Right atrium auricular region (tissue), 2 donors: ENCODE measurements at regions not wholly inside any gene's neighbourhood (a gene's known extent, or its start where the extent isn't known, plus 50 kb on each side); places are given as distances from the start of the nearest gene placed in this dataset.

Experiments used
- DNase-seq: peaks from one replicate; pipeline ENCODE4 v3.0.0-alpha.2; 2019; ENCODE audit warnings: low spot score
- H3K27ac ChIP-seq, 2 donors: fragments of 200-600 bp; sonication (generic); 1 replicate in 1 of 2; 2 replicates in 1 of 2; pipeline ENCODE4 v1.5.1; 2016 to 2019
- H3K27me3 ChIP-seq, 2 donors: fragments of 200-600 bp; sonication (generic); one replicate each; pipeline versions ENCODE4 v1.5.1 to v1.6.0; 2017 to 2019
- H3K36me3 ChIP-seq: fragments of 200-600 bp; sonication (generic); one replicate; pipeline ENCODE4 v1.5.1; 2016
- H3K4me1 ChIP-seq, 2 donors: fragments of 200-600 bp; sonication (generic); one replicate each; pipeline versions ENCODE4 v1.5.1 to v1.6.0; 2017 to 2019
- H3K4me3 ChIP-seq, 2 donors: fragments of 200-600 bp; sonication (generic); 1 replicate in 1 of 2; 2 replicates in 1 of 2; pipeline ENCODE4 v1.5.1; 2017 to 2019; ENCODE audit warnings: mild to moderate bottlenecking in 1 of 2, moderate library complexity in 1 of 2
- H3K9me3 ChIP-seq, 2 donors: fragments of 200-600 bp; sonication (generic); one replicate each; pipeline ENCODE4 v1.5.1; 2019
- TF ChIP-seq, protein P1 (sequence below), 2 donors: fragments of 200-600 bp; sonication (generic); IDR thresholded peaks; one replicate each; pipeline ENCODE4 v1.5.1; 2019; ENCODE audit warnings: antibody characterized with exemption in 2 of 2

DNA sequence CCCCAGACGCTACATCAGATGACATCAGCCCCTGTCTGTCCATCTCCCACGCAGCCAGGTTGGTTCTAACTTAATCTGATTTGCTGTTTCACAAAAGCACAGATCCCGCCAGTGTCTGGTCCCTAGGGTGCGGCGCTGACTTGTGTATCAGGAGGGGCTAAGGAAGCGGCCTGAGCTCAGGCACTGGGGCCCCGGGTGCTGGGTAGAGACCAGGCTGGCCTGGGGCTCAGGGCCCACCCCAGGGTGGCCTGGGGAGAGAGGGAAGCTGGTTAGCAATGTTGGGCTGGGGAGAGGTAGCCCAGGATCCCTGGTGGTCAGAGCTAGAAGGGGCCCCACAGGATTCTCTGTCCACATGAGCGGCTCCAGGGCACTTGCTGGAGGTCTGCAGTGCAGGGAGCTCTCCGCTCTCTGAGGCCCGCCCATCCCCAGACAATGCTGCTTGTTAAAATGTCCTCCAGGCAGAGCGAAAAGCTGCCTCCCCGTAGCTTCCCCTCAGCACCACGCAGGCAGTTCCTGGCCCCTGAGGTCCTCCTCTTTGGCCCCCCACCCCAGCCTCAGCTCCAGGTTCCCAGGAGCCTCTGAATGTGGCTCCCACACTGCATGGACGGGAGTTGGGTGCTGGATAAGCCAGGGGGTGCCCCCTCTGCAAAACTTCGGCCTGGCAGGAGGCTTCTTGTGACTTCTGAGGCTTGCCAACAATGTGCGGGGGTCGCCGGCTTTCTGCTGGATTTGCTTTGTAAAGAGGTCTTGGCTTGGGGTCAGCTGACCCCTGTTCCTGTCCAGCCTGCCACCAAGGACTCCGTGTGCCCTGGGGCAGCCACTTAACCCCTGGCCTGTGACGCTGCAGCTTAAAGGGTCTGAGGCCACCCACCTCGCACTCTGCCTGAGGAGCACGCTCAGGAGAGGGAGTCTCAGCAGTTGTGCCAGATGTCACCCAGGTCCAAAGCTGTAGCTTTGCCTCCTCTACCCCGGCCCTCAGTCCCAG is 112.9 kb downstream of the CPZ start:
- H3K4me1 ChIP-seq, result no peaks in the 10 kb centered on the region
- no peak overlapping the region for H3K27ac ChIP-seq
- DNase-seq, result no peak
- H3K4me3 ChIP-seq, result no peak overlapping the region
- no peaks in the 10 kb centered on the region for H3K36me3 ChIP-seq
- H3K9me3 ChIP-seq, result no peaks in the 10 kb centered on the region
- no peaks in the 10 kb centered on the region for H3K27me3 ChIP-seq
- TF ChIP-seq, protein P1, sequence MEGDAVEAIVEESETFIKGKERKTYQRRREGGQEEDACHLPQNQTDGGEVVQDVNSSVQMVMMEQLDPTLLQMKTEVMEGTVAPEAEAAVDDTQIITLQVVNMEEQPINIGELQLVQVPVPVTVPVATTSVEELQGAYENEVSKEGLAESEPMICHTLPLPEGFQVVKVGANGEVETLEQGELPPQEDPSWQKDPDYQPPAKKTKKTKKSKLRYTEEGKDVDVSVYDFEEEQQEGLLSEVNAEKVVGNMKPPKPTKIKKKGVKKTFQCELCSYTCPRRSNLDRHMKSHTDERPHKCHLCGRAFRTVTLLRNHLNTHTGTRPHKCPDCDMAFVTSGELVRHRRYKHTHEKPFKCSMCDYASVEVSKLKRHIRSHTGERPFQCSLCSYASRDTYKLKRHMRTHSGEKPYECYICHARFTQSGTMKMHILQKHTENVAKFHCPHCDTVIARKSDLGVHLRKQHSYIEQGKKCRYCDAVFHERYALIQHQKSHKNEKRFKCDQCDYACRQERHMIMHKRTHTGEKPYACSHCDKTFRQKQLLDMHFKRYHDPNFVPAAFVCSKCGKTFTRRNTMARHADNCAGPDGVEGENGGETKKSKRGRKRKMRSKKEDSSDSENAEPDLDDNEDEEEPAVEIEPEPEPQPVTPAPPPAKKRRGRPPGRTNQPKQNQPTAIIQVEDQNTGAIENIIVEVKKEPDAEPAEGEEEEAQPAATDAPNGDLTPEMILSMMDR (IDR thresholded peaks at IDR 0.05), result no peak

DNA sequence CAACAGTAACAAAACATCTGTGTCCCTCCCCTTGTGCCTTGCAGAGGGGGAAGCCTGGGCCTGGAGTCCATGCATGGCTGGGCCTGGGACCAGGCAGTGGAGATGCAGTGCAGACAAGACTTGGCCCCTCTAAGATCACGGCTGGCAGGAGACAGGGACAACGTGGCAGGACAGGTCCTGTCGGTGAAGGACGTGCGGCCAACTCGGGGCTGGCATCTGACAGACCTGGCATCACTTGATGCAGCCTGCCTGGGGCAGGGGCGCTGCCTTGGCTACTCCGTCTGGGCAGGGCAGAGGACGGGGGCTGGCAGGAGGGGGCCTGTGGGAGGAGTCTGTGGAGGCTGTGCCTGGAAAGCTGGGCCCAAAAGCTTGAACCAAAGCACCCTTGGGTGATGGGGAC is 112.1 kb downstream of the CPZ start:
- H3K27ac ChIP-seq, result no peak overlapping the region
- H3K4me1 ChIP-seq, result no peaks in the 10 kb centered on the region
- H3K4me3 ChIP-seq, result no peak overlapping the region
- TF ChIP-seq, protein P1 (IDR thresholded peaks at IDR 0.05), result no peak
- no peaks in the 10 kb centered on the region for H3K27me3 ChIP-seq
- H3K36me3 ChIP-seq, result no peaks in the 10 kb centered on the region
- H3K9me3 ChIP-seq, result no peaks in the 10 kb centered on the region
- DNase-seq, result no peak

DNA sequence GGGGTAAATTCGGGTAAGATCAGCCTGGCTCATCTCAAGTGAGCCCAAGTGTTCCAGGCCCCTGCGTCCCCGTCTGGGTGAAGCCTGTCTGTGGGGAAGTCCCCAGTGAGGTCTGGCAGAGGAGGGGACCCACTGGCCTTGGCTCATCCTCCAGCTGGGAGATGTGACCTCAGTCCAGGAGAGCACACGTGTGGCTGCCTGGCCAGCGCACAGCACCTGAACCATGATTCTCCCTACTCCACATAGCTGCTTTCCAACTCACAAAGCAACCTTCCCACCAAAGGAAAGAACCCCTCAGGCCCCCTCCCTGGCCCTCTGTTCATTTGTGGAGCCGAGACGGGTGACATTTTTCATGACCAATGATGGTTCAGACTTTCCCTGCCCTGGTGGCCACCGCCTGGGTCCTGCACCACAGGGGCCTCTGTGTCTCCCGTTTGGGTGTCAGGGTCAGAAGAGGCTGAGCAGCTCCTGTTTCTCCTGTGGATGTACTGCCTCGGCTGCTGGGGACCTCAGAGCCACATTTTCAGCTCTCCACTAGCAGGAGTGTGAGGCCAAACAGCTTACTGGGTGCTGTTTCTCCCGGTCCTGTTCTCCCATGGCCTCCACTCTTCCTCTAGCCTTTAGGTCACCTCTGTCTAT is 111.4 kb downstream of the CPZ start:
- H3K27ac ChIP-seq, result no peak overlapping the region
- H3K27me3 ChIP-seq, result no peaks in the 10 kb centered on the region
- no peak for DNase-seq
- TF ChIP-seq, protein P1 (IDR thresholded peaks at IDR 0.05), result no peak
- H3K4me1 ChIP-seq, result no peaks in the 10 kb centered on the region
- H3K9me3 ChIP-seq, result no peaks in the 10 kb centered on the region
- no peak overlapping the region for H3K4me3 ChIP-seq
- no peaks in the 10 kb centered on the region for H3K36me3 ChIP-seq

DNA sequence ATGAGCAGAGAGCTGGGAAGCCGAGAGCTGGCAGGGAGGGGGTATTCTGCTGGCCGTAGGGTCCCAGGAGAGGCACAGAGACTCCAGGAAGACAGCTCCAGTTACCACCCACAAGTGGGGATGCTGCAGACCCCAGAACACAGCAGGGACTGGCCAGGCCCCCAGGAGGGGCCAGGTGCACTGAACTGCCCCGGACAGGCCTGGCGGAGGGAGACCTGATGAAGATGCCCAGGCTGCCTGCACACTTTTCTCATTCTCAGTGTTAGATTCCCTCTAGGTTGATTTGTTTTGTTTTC is 110.8 kb downstream of the CPZ start:
- Histone ChIP-seq H3K4me1 (no peaks in the 10 kb centered on the region), H3K36me3 (no peaks in the 10 kb centered on the region), H3K4me3 (no peak overlapping the region), H3K9me3 (no peaks in the 10 kb centered on the region), H3K27ac (no peak overlapping the region), H3K27me3 (no peaks in the 10 kb centered on the region)
- DNase-seq, result no peak
- TF ChIP-seq, protein P1 (IDR thresholded peaks at IDR 0.05), result no peak

DNA sequence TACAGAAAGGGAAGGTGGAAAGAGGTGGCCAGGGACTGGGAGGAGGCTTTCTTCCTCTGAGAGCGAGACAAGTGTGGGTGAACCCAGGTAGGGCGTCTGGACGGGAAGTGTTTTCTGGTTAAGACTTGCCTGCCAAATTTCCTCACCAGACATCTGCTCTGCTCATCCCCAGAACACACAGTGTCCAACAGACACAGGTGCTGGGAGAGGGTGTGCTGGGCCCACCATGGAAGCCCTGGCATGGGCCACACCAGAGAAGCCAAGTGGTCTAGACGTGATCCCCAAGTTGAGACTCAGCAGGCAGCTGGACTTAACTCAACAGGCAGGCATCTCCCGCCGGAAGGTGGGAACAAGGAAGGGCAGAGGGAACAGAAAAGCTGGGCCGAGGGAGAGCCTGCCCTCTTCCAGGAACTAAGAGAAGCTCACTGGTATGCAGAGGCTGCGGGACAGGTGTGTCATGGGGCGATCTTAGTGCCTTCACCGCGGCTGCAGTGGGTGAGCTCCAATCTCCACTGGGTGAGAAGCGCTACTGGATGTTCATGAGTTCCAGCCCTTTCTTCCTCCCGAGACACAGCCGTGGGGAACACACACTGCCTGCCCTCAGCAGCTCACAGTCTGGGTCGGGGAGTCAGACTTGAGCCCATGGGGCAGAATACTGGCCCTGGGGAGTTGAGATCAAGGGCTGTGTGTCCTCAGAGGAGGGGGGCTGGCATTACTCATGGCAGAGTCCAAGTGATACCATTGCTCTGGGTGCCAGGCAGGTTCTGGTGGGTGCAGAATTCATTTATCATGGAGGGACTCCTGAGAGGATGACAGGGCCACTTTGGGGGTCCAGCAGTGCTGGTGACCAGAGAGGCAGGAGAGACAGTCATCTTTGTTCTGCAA is 110.2 kb downstream of the CPZ start:
- H3K27me3 ChIP-seq, result no peaks in the 10 kb centered on the region
- H3K4me3 ChIP-seq, result no peak overlapping the region
- TF ChIP-seq, protein P1 (IDR thresholded peaks at IDR 0.05), result no peak
- H3K9me3 ChIP-seq, result no peaks in the 10 kb centered on the region
- no peak overlapping the region for H3K27ac ChIP-seq
- DNase-seq, result no peak
- no peaks in the 10 kb centered on the region for H3K4me1 ChIP-seq
- H3K36me3 ChIP-seq, result no peaks in the 10 kb centered on the region
